BLaER1 treated with 17β-estradiol and CSF1 and Interleukin-3, amounts not matched to agents 10 nM and 100 nM (cell line): ENCODE measurements at regions not wholly inside any gene's neighbourhood (a gene's known extent, or its start where the extent isn't known, plus 50 kb on each side); places are given as distances from the start of the nearest gene placed in this dataset.
"Not testable (repeated sequence)": the region's sequence is repeated elsewhere in the genome, so short reads cannot be mapped to it uniquely, and the experiment has no call there.

Source experiments
- H3K27ac ChIP-seq, 11 experiments: shearing (Covaris generic); formaldehyde crosslinking; 2 replicates each; pipeline ENCODE4 v1.8.1; 2022
- H3K27me3 ChIP-seq, 11 experiments: shearing (Covaris generic); formaldehyde crosslinking; 2 replicates each; pipeline ENCODE4 v1.8.1; 2022
- H3K36me3 ChIP-seq, 11 experiments: shearing (Covaris generic); formaldehyde crosslinking; 2 replicates each; pipeline ENCODE4 v1.8.1; 2022
- H3K4me1 ChIP-seq, 10 experiments: shearing (Covaris generic); formaldehyde crosslinking; 2 replicates each; pipeline ENCODE4 v1.8.1; 2022
- H3K4me2 ChIP-seq, 11 experiments: shearing (Covaris generic); formaldehyde crosslinking; 2 replicates each; pipeline ENCODE4 v1.8.1; 2022
- H3K4me3 ChIP-seq, 10 experiments: shearing (Covaris generic); formaldehyde crosslinking; 2 replicates each; pipeline ENCODE4 v1.8.1; 2022
- H3K9ac ChIP-seq, 11 experiments: shearing (Covaris generic); formaldehyde crosslinking; 2 replicates each; pipeline ENCODE4 v1.8.1; 2022
- H3K9me3 ChIP-seq, 11 experiments: shearing (Covaris generic); formaldehyde crosslinking; replicated peaks in 1 of 11; 2 replicates each; pipeline ENCODE4 v1.8.1; 2022
- H4K20me1 ChIP-seq, 11 experiments: shearing (Covaris generic); formaldehyde crosslinking; 2 replicates each; pipeline ENCODE4 v1.8.1; 2022
- Cebpa-rat ChIP-seq, 11 experiments: shearing (Covaris generic); IDR thresholded peaks; 2 replicates each; pipeline ENCODE4 v1.8.1; 2022

GRCh38 chr13:67934617-67935330 lies 704.6 kb upstream of the PCDH9 start:
- TF ChIP-seq Cebpa-rat (IDR thresholded peaks at IDR 0.05), result no peak
- no peaks in the 10 kb centered on the region for H3K36me3 ChIP-seq
- H3K4me3 ChIP-seq, result no peak overlapping the region
- H3K9ac ChIP-seq, result no peak overlapping the region
- no peaks in the 10 kb centered on the region for H3K9me3 ChIP-seq
- no peaks in the 10 kb centered on the region for H3K4me1 ChIP-seq
- H3K27ac ChIP-seq, result no peak overlapping the region
- no peak overlapping the region for H3K4me2 ChIP-seq
- no peaks in the 10 kb centered on the region for H3K27me3 ChIP-seq
- H4K20me1 ChIP-seq, result no peaks in the 10 kb centered on the region

GRCh38 chr13:67932991-67933390 lies 702.9 kb upstream of the PCDH9 start:
- H3K27me3 ChIP-seq, result no peaks in the 10 kb centered on the region
- H3K36me3 ChIP-seq, result no peaks in the 10 kb centered on the region
- no peak overlapping the region for H3K4me2 ChIP-seq
- no peak overlapping the region for H3K9ac ChIP-seq
- H4K20me1 ChIP-seq, result no peaks in the 10 kb centered on the region
- TF ChIP-seq Cebpa-rat (IDR thresholded peaks at IDR 0.05), result no peak
- no peak overlapping the region for H3K27ac ChIP-seq
- H3K4me1 ChIP-seq, result no peaks in the 10 kb centered on the region
- no peak overlapping the region for H3K4me3 ChIP-seq
- H3K9me3 ChIP-seq, result no peaks in the 10 kb centered on the region

GRCh38 chr13:67917291-67917987 lies 687.3 kb upstream of the PCDH9 start:
- no peak overlapping the region for H3K4me2 ChIP-seq
- no peaks in the 10 kb centered on the region for H3K36me3 ChIP-seq
- H3K27ac ChIP-seq, result no peak overlapping the region
- H3K4me3 ChIP-seq, result no peak overlapping the region
- TF ChIP-seq Cebpa-rat (IDR thresholded peaks at IDR 0.05), result no peak
- H3K9ac ChIP-seq, result no peak overlapping the region
- H3K27me3 ChIP-seq, result no peaks in the 10 kb centered on the region
- H3K4me1 ChIP-seq, result no peaks in the 10 kb centered on the region
- no peaks in the 10 kb centered on the region for H4K20me1 ChIP-seq
- H3K9me3 ChIP-seq, result peaks cover 0 to 9% (median 5%) of the 10 kb centered on the region in 11 experiments; a peak in 9 of 22 replicates

GRCh38 chr13:67916650-67917049 lies 686.5 kb upstream of the PCDH9 start:
- no peaks in the 10 kb centered on the region for H3K36me3 ChIP-seq
- no peak for TF ChIP-seq Cebpa-rat (IDR thresholded peaks at IDR 0.05)
- no peak overlapping the region for H3K27ac ChIP-seq
- H3K4me3 ChIP-seq, result no peak overlapping the region
- H3K27me3 ChIP-seq, result no peaks in the 10 kb centered on the region
- no peak overlapping the region for H3K4me2 ChIP-seq
- no peak overlapping the region for H3K9ac ChIP-seq
- peaks cover 0 to 9% (median 5%) of the 10 kb centered on the region in 11 experiments; a peak in 9 of 22 replicates for H3K9me3 ChIP-seq
- H3K4me1 ChIP-seq, result no peaks in the 10 kb centered on the region
- no peaks in the 10 kb centered on the region for H4K20me1 ChIP-seq

- Histone ChIP-seq H3K9me3 (peaks cover 0 to 9% (median 5%) of the 10 kb centered on the region in 11 experiments; a peak in 9 of 22 replicates), H3K4me1 (no peaks in the 10 kb centered on the region), H4K20me1 (no peaks in the 10 kb centered on the region), H3K27ac (no peak overlapping the region), H3K36me3 (no peaks in the 10 kb centered on the region), H3K4me2 (no peak overlapping the region), H3K9ac (no peak overlapping the region), H3K27me3 (no peaks in the 10 kb centered on the region), H3K4me3 (no peak overlapping the region)
- no peak for TF ChIP-seq Cebpa-rat (IDR thresholded peaks at IDR 0.05)
Observed at GRCh38 chr13:67914535-67914934, 684.4 kb upstream of the PCDH9 start.

GRCh38 chr13:67902960-67903359 lies 672.8 kb upstream of the PCDH9 start:
- H3K9me3 ChIP-seq, H3K4me1 ChIP-seq, H3K4me2 ChIP-seq, H3K4me3 ChIP-seq, H3K27ac ChIP-seq, H3K36me3 ChIP-seq, H3K27me3 ChIP-seq, H3K9ac ChIP-seq, H4K20me1 ChIP-seq: not testable (repeated sequence)

GRCh38 chr13:67880916-67881315 lies 650.8 kb upstream of the PCDH9 start:
- no peaks in the 10 kb centered on the region for H3K36me3 ChIP-seq
- no peaks in the 10 kb centered on the region for H3K4me1 ChIP-seq
- no peaks in the 10 kb centered on the region for H3K27me3 ChIP-seq
- no peaks in the 10 kb centered on the region; a peak in 1 of 22 replicates for H3K9me3 ChIP-seq
- no peak overlapping the region for H3K27ac ChIP-seq
- no peak overlapping the region for H3K4me3 ChIP-seq
- H4K20me1 ChIP-seq, result no peaks in the 10 kb centered on the region
- no peak overlapping the region for H3K9ac ChIP-seq
- no peak for TF ChIP-seq Cebpa-rat (IDR thresholded peaks at IDR 0.05)
- no peak overlapping the region for H3K4me2 ChIP-seq

- Histone ChIP-seq H3K4me1 (no peaks in the 10 kb centered on the region), H3K9ac (no peak overlapping the region), H3K4me3 (no peak overlapping the region), H3K4me2 (no peak overlapping the region), H4K20me1 (no peaks in the 10 kb centered on the region), H3K27ac (no peak overlapping the region), H3K9me3 (no peaks in the 10 kb centered on the region; a peak in 1 of 22 replicates), H3K36me3 (no peaks in the 10 kb centered on the region), H3K27me3 (no peaks in the 10 kb centered on the region)
- no peak for TF ChIP-seq Cebpa-rat (IDR thresholded peaks at IDR 0.05)
Observed at GRCh38 chr13:67878376-67878775, 648.2 kb upstream of the PCDH9 start.

- no peak overlapping the region for H3K4me2 ChIP-seq
- H3K4me3 ChIP-seq, result no peak overlapping the region
- no peaks in the 10 kb centered on the region for H3K4me1 ChIP-seq
- TF ChIP-seq Cebpa-rat (IDR thresholded peaks at IDR 0.05), result no peak
- H3K9me3 ChIP-seq, result no peaks in the 10 kb centered on the region; a peak in 1 of 22 replicates
- no peaks in the 10 kb centered on the region for H3K36me3 ChIP-seq
- H3K9ac ChIP-seq, result no peak overlapping the region
- H3K27me3 ChIP-seq, result no peaks in the 10 kb centered on the region
- no peaks in the 10 kb centered on the region for H4K20me1 ChIP-seq
- H3K27ac ChIP-seq, result no peak overlapping the region
Observed at GRCh38 chr13:67877031-67877430, 646.9 kb upstream of the PCDH9 start.

GRCh38 chr13:67867206-67867605 lies 637.1 kb upstream of the PCDH9 start:
- Histone ChIP-seq H3K9ac (no peak overlapping the region), H3K4me2 (no peak overlapping the region), H4K20me1 (no peaks in the 10 kb centered on the region), H3K36me3 (no peaks in the 10 kb centered on the region), H3K4me1 (no peaks in the 10 kb centered on the region), H3K27ac (no peak overlapping the region), H3K4me3 (no peak overlapping the region), H3K9me3 (peaks cover 4 to 32% (median 14%) of the 10 kb centered on the region in 11 experiments; a peak in 15 of 22 replicates), H3K27me3 (no peaks in the 10 kb centered on the region)
- TF ChIP-seq Cebpa-rat (IDR thresholded peaks at IDR 0.05), result no peak
